HEK293 (cell line): ENCODE measurements at regions not wholly inside any gene's neighbourhood (a gene's known extent, or its start where the extent isn't known, plus 50 kb on each side); places are given as distances from the start of the nearest gene placed in this dataset.

ENCODE experiments used
- BCL11A ChIP-seq: fragments of 450-650 bp; formaldehyde crosslinking; IDR thresholded peaks from 2 replicates; pipeline ENCODE4 v1.5.1; 2016; ENCODE audit warnings: low read depth, missing biosample characterization, missing genetic modification characterization
- BCL6B ChIP-seq: fragments of 450-650 bp; formaldehyde crosslinking; IDR thresholded peaks from 2 replicates; pipeline ENCODE4 v1.5.1; 2017; ENCODE audit warnings: missing biosample characterization, missing genetic modification characterization
- CTCF ChIP-seq: fragments of 450-650 bp; formaldehyde crosslinking; IDR thresholded peaks from 2 replicates; pipeline ENCODE4 v1.5.1; 2016; ENCODE audit warnings: missing biosample characterization, missing genetic modification characterization
- GFI1B ChIP-seq: fragments of 450-650 bp; formaldehyde crosslinking; IDR thresholded peaks from 2 replicates; pipeline ENCODE4 v1.5.1; 2016; ENCODE audit warnings: missing biosample characterization, missing genetic modification characterization
- YY1 ChIP-seq: fragments of 450-650 bp; formaldehyde crosslinking; IDR thresholded peaks from 2 replicates; pipeline ENCODE4 v1.5.1; 2018; ENCODE audit warnings: missing biosample characterization, missing genetic modification characterization
- ZBTB11 ChIP-seq: fragments of 450-650 bp; formaldehyde crosslinking; conservative IDR thresholded peaks from 2 replicates; pipeline ENCODE4 v1.5.1; 2016; ENCODE audit warnings: low read depth, missing biosample characterization, missing genetic modification characterization
- ZNF114 ChIP-seq: fragments of 450-650 bp; formaldehyde crosslinking; IDR thresholded peaks from 2 replicates; pipeline ENCODE4 v1.5.0; 2017; ENCODE audit warnings: missing biosample characterization, missing genetic modification characterization
- ZNF274 ChIP-seq, 2 experiments: fragments of 200-500 bp in 1 of 2; fragments of 450-650 bp in 1 of 2; sonication (Bioruptor generic) in 1 of 2; formaldehyde crosslinking in 1 of 2; IDR thresholded peaks; 2 replicates each; pipeline versions ENCODE4 v1.5.1 to v1.6.1; 2014 to 2016; ENCODE audit warnings: borderline replicate concordance in 1 of 2, inconsistent platforms in 1 of 2, low read length in 1 of 2, missing biosample characterization in 1 of 2, missing genetic modification characterization in 1 of 2
- ZNF350 ChIP-seq: fragments of 450-650 bp; formaldehyde crosslinking; IDR thresholded peaks from 2 replicates; pipeline ENCODE4 v1.5.0; 2017; ENCODE audit warnings: missing biosample characterization, mild to moderate bottlenecking, missing genetic modification characterization
- ZNF510 ChIP-seq: fragments of 450-650 bp; formaldehyde crosslinking; IDR thresholded peaks from 2 replicates; pipeline ENCODE4 v1.5.1; 2018; ENCODE audit warnings: mild to moderate bottlenecking, missing genetic modification characterization, missing biosample characterization; ENCODE audit not compliant: insufficient replicate concordance
- ZNF558 ChIP-seq: fragments of 450-650 bp; formaldehyde crosslinking; IDR thresholded peaks from 2 replicates; pipeline ENCODE4 v1.5.1; 2016; ENCODE audit warnings: missing biosample characterization, missing genetic modification characterization
- ZNF639 ChIP-seq: fragments of 450-650 bp; formaldehyde crosslinking; IDR thresholded peaks from 2 replicates; pipeline ENCODE4 v1.5.1; 2016; ENCODE audit warnings: missing biosample characterization, missing genetic modification characterization
- ZNF670 ChIP-seq: fragments of 450-650 bp; formaldehyde crosslinking; IDR thresholded peaks from 2 replicates; pipeline ENCODE4 v1.5.1; 2016; ENCODE audit warnings: missing biosample characterization, missing genetic modification characterization, low read depth
- ZNF777 ChIP-seq: fragments of 450-650 bp; formaldehyde crosslinking; IDR thresholded peaks from 2 replicates; pipeline ENCODE4 v1.5.1; 2017; ENCODE audit warnings: missing biosample characterization, missing genetic modification characterization, borderline replicate concordance

GRCh38 chr3:167100200-167100599, 279.9 kb downstream of the ZBBX start:
- TF ChIP-seq ZNF777 (tag by site-specific recombination), result no peak
- TF ChIP-seq CTCF (tag by site-specific recombination), result no peak
- TF ChIP-seq BCL11A (tag by site-specific recombination), result no peak
- no peak for TF ChIP-seq ZNF114 (tag by site-specific recombination)
- no peak for TF ChIP-seq ZNF510
- TF ChIP-seq YY1, result no peak
- no peak for TF ChIP-seq BCL6B (tag by site-specific recombination)
- no peak for TF ChIP-seq ZNF350 (tag by site-specific recombination)
- no peak for TF ChIP-seq ZNF274 (IDR thresholded peaks at IDR 0.05; ENCODE audit: low read length)
- no peak for TF ChIP-seq ZNF274 (tag by site-specific recombination; IDR thresholded peaks at IDR 0.05; ENCODE audit: borderline replicate concordance)
- TF ChIP-seq ZNF558 (tag by site-specific recombination), result no peak
- TF ChIP-seq ZBTB11, result no peak
- no peak for TF ChIP-seq ZNF639
- TF ChIP-seq ZNF670 (tag by site-specific recombination), result no peak
- TF ChIP-seq GFI1B, result no peak
